Immature natural killer cell (primary cell): ENCODE measurements at regions not wholly inside any gene's neighbourhood (a gene's known extent, or its start where the extent isn't known, plus 50 kb on each side); places are given as distances from the start of the nearest gene placed in this dataset.
A peak's percentile ranks its signal among the peaks of the same experiment; 100 is the strongest.
"Not testable (repeated sequence)": the region's sequence is repeated elsewhere in the genome, so short reads cannot be mapped to it uniquely, and the experiment has no call there.

ENCODE experiments used
- DNase-seq, 3 donors: peaks; one replicate each; pipeline ENCODE4 v3.0.0; 2022; ENCODE audit warnings: mixed read lengths in 1 of 3
- H3K27ac Mint-ChIP-seq, 6 donors: one replicate each; pipeline ENCODE4 v1.8.0; 2020; ENCODE audit warnings: mixed read lengths in 6 of 6, mild to moderate bottlenecking in 5 of 6, inconsistent platforms in 4 of 6, moderate library complexity in 3 of 6
- H3K27me3 Mint-ChIP-seq, 3 donors: one replicate each; pipeline ENCODE4 v1.8.0; 2020 to 2021; ENCODE audit warnings: low read depth in 3 of 3, mild to moderate bottlenecking in 3 of 3, mixed read lengths in 3 of 3, moderate library complexity in 3 of 3, inconsistent platforms in 1 of 3
- H3K36me3 Mint-ChIP-seq, 3 donors: one replicate each; pipeline ENCODE4 v1.8.0; 2020; ENCODE audit warnings: mixed read lengths in 3 of 3, inconsistent platforms in 2 of 3, mild to moderate bottlenecking in 2 of 3
- H3K4me1 Mint-ChIP-seq, 2 donors: one replicate each; pipeline ENCODE4 v1.8.0; 2020; ENCODE audit warnings: inconsistent platforms in 2 of 2, mild to moderate bottlenecking in 2 of 2, mixed read lengths in 2 of 2, moderate library complexity in 1 of 2
- H3K4me3 Mint-ChIP-seq, 5 donors: one replicate each; pipeline ENCODE4 v1.8.0; 2020; ENCODE audit warnings: mild to moderate bottlenecking in 5 of 5, mixed read lengths in 5 of 5, inconsistent platforms in 3 of 5, moderate library complexity in 3 of 5
- H3K9me3 Mint-ChIP-seq, 6 donors: one replicate each; pipeline ENCODE4 v1.8.0; 2020; ENCODE audit warnings: mild to moderate bottlenecking in 6 of 6, mixed read lengths in 6 of 6, inconsistent platforms in 4 of 6, moderate library complexity in 3 of 6

GRCh38 chr15:60179786-60180391 lies 175.8 kb downstream of the FOXB1 start:
- H3K36me3 Mint-ChIP-seq: no peaks in the 10 kb centered on the region
- H3K4me3 Mint-ChIP-seq: no peak overlapping the region
- no peaks in the 10 kb centered on the region for H3K9me3 Mint-ChIP-seq
- H3K27ac Mint-ChIP-seq: no peak overlapping the region
- DNase-seq: peak; percentile 17 to 33 (median 30)
- no peaks in the 10 kb centered on the region for H3K4me1 Mint-ChIP-seq
- peaks cover 6 to 21% (median 7%) of the 10 kb centered on the region in 3 donors for H3K27me3 Mint-ChIP-seq

GRCh38 chr15:60181957-60182356 lies 177.8 kb downstream of the FOXB1 start:
- not testable (repeated sequence) for H3K4me1 Mint-ChIP-seq, H3K4me3 Mint-ChIP-seq, DNase-seq, H3K36me3 Mint-ChIP-seq, H3K9me3 Mint-ChIP-seq, H3K27ac Mint-ChIP-seq
- H3K27me3 Mint-ChIP-seq: peaks cover 4 to 15% (median 5%) of the 10 kb centered on the region in 3 donors

GRCh38 chr15:60183366-60183765 lies 179.3 kb downstream of the FOXB1 start:
- Mint-ChIP-seq H3K27me3 (peaks cover 3 to 15% (median 4%) of the 10 kb centered on the region in 3 donors), H3K36me3 (no peaks in the 10 kb centered on the region), H3K9me3 (no peaks in the 10 kb centered on the region), H3K4me1 (no peaks in the 10 kb centered on the region), H3K27ac (no peak overlapping the region), H3K4me3 (no peak overlapping the region)
- no peak for DNase-seq

GRCh38 chr15:60184579-60184978 lies 180.5 kb downstream of the FOXB1 start:
- H3K36me3 Mint-ChIP-seq: no peaks in the 10 kb centered on the region
- no peak overlapping the region for H3K27ac Mint-ChIP-seq
- H3K4me3 Mint-ChIP-seq: no peak overlapping the region

GRCh38 chr15:60191016-60191415 lies 186.9 kb downstream of the FOXB1 start:
- Mint-ChIP-seq H3K9me3 (no peaks in the 10 kb centered on the region), H3K4me1 (no peaks in the 10 kb centered on the region), H3K27ac (no peak overlapping the region), H3K36me3 (no peaks in the 10 kb centered on the region), H3K4me3 (no peak overlapping the region), H3K27me3 (peaks cover 2 to 8% (median 6%) of the 10 kb centered on the region in 3 donors)
- DNase-seq: no peak

More at GRCh38 chr15:60184579-60184978, 180.5 kb downstream of the FOXB1 start:
- Mint-ChIP-seq H3K27me3 (peaks cover 0 to 10% (median 4%) of the 10 kb centered on the region in 3 donors), H3K4me1 (no peaks in the 10 kb centered on the region), H3K9me3 (no peaks in the 10 kb centered on the region)
- DNase-seq: no peak

GRCh38 chr15:60191821-60192220 lies 187.7 kb downstream of the FOXB1 start:
- Mint-ChIP-seq H3K27me3 (peaks cover 2 to 8% (median 6%) of the 10 kb centered on the region in 3 donors), H3K4me1 (no peaks in the 10 kb centered on the region), H3K27ac (no peak overlapping the region), H3K4me3 (no peak overlapping the region), H3K9me3 (no peaks in the 10 kb centered on the region), H3K36me3 (no peaks in the 10 kb centered on the region)
- DNase-seq: no peak

- no peak overlapping the region for H3K27ac Mint-ChIP-seq
- DNase-seq: no peak
- peaks cover 3 to 8% (median 4%) of the 10 kb centered on the region in 3 donors for H3K27me3 Mint-ChIP-seq
- no peaks in the 10 kb centered on the region for H3K4me1 Mint-ChIP-seq
- H3K4me3 Mint-ChIP-seq: no peak overlapping the region
- no peaks in the 10 kb centered on the region for H3K36me3 Mint-ChIP-seq
- H3K9me3 Mint-ChIP-seq: no peaks in the 10 kb centered on the region
Measured at GRCh38 chr15:60195611-60196010, 191.5 kb downstream of the FOXB1 start.

- Mint-ChIP-seq H3K4me3 (no peak overlapping the region), H3K27me3 (peaks cover 0 to 13% (median 10%) of the 10 kb centered on the region in 3 donors), H3K36me3 (no peaks in the 10 kb centered on the region), H3K27ac (no peak overlapping the region), H3K9me3 (no peaks in the 10 kb centered on the region), H3K4me1 (no peaks in the 10 kb centered on the region)
- no peak for DNase-seq
Measured at GRCh38 chr15:60204131-60204885, 193.5 kb downstream of the ANXA2 start.

GRCh38 chr15:60208709-60209108 lies 189.1 kb downstream of the ANXA2 start:
- no peak overlapping the region for H3K4me3 Mint-ChIP-seq

GRCh38 chr15:60212536-60212935 lies 185.2 kb downstream of the ANXA2 start:
- H3K4me3 Mint-ChIP-seq: no peak overlapping the region
- H3K9me3 Mint-ChIP-seq: no peaks in the 10 kb centered on the region
- H3K36me3 Mint-ChIP-seq: no peaks in the 10 kb centered on the region
- DNase-seq: no peak
- H3K27ac Mint-ChIP-seq: no peak overlapping the region
- H3K4me1 Mint-ChIP-seq: no peaks in the 10 kb centered on the region
- peaks cover 0 to 13% (median 10%) of the 10 kb centered on the region in 3 donors for H3K27me3 Mint-ChIP-seq

More at GRCh38 chr15:60208709-60209108, 189.1 kb downstream of the ANXA2 start:
- DNase-seq: no peak
- Mint-ChIP-seq H3K9me3 (no peaks in the 10 kb centered on the region), H3K36me3 (no peaks in the 10 kb centered on the region), H3K4me1 (no peaks in the 10 kb centered on the region), H3K27me3 (peaks cover 0 to 19% (median 12%) of the 10 kb centered on the region in 3 donors), H3K27ac (no peak overlapping the region)

GRCh38 chr15:60213377-60214000 lies 184.3 kb downstream of the ANXA2 start:
- H3K36me3 Mint-ChIP-seq: no peaks in the 10 kb centered on the region
- no peak overlapping the region for H3K27ac Mint-ChIP-seq

GRCh38 chr15:60214201-60214600 lies 183.6 kb downstream of the ANXA2 start:
- Mint-ChIP-seq H3K27ac (no peak overlapping the region), H3K27me3 (peaks cover 0 to 13% (median 9%) of the 10 kb centered on the region in 3 donors), H3K4me3 (no peak overlapping the region), H3K9me3 (no peaks in the 10 kb centered on the region), H3K4me1 (no peaks in the 10 kb centered on the region), H3K36me3 (no peaks in the 10 kb centered on the region)
- DNase-seq: no peak

More at GRCh38 chr15:60213377-60214000, 184.3 kb downstream of the ANXA2 start:
- no peaks in the 10 kb centered on the region for H3K4me1 Mint-ChIP-seq
- DNase-seq: no peak
- no peaks in the 10 kb centered on the region for H3K9me3 Mint-ChIP-seq
- peaks cover 0 to 13% (median 10%) of the 10 kb centered on the region in 3 donors for H3K27me3 Mint-ChIP-seq
- no peak overlapping the region for H3K4me3 Mint-ChIP-seq

GRCh38 chr15:60215225-60215963 lies 182.4 kb downstream of the ANXA2 start:
- DNase-seq: no peak
- Mint-ChIP-seq H3K4me3 (no peak overlapping the region), H3K9me3 (peaks cover 0 to 1% (median 0%) of the 10 kb centered on the region in 6 donors), H3K4me1 (no peaks in the 10 kb centered on the region), H3K27ac (no peak overlapping the region), H3K27me3 (peaks cover 0 to 13% (median 7%) of the 10 kb centered on the region in 3 donors), H3K36me3 (no peaks in the 10 kb centered on the region)
